NCI-H2196 treated with DMSO at 0.1 percent for 48 hours (cell line): ENCODE measurements at regions not wholly inside any gene's neighbourhood (a gene's known extent, or its start where the extent isn't known, plus 50 kb on each side); places are given as distances from the start of the nearest gene placed in this dataset.
"Not testable (repeated sequence)": the region's sequence is repeated elsewhere in the genome, so short reads cannot be mapped to it uniquely, and the experiment has no call there.

ENCODE experiments used
- DNase-seq: peaks from one replicate; lab custom pipeline; 2025; ENCODE audit not compliant: unreplicated experiment; lab: John Stamatoyannopoulos, UW

- DNase-seq = no peak
These were observed 228.3 kb upstream of the C9orf72 start for GRCh38 chr9:27801545-27801944.

GRCh38 chr9:27802418-27802817, 229.1 kb upstream of the C9orf72 start:
- no peak for DNase-seq

- DNase-seq = no peak
These were observed 235.6 kb upstream of the C9orf72 start for GRCh38 chr9:27808864-27809263.

- no peak for DNase-seq
These were observed 244.5 kb upstream of the C9orf72 start for GRCh38 chr9:27817747-27818146.

GRCh38 chr9:27818348-27818747, 245.1 kb upstream of the C9orf72 start:
- no peak for DNase-seq

GRCh38 chr9:27828908-27829307, 255.6 kb upstream of the C9orf72 start:
- DNase-seq = no peak

GRCh38 chr9:27829621-27830020, 256.3 kb upstream of the C9orf72 start:
- no peak for DNase-seq

- not testable (repeated sequence) for DNase-seq
These were observed 258.8 kb upstream of the C9orf72 start for GRCh38 chr9:27832108-27832507.

- no peak for DNase-seq
These were observed 262.0 kb upstream of the C9orf72 start for GRCh38 chr9:27835286-27835685.

- DNase-seq = no peak
These were observed 262.5 kb upstream of the C9orf72 start for GRCh38 chr9:27835746-27836145.

GRCh38 chr9:27836661-27837401, 263.6 kb upstream of the C9orf72 start:
- DNase-seq = no peak

GRCh38 chr9:27838876-27839275, 265.6 kb upstream of the C9orf72 start:
- no peak for DNase-seq

GRCh38 chr9:27839767-27840166, 266.5 kb upstream of the C9orf72 start:
- not testable (repeated sequence) for DNase-seq

- no peak for DNase-seq
These were observed 271.5 kb upstream of the C9orf72 start for GRCh38 chr9:27844797-27845196.

- no peak for DNase-seq
These were observed 274.1 kb upstream of the C9orf72 start for GRCh38 chr9:27847380-27847779.

GRCh38 chr9:27847818-27848217, 274.5 kb upstream of the C9orf72 start:
- DNase-seq = no peak

GRCh38 chr9:27848315-27848714, 275.0 kb upstream of the C9orf72 start:
- DNase-seq = no peak

- no peak for DNase-seq
These were observed 278.6 kb upstream of the C9orf72 start for GRCh38 chr9:27851858-27852257.

GRCh38 chr9:27853529-27853928, 280.2 kb upstream of the C9orf72 start:
- DNase-seq = no peak

- no peak for DNase-seq
These were observed 282.8 kb upstream of the C9orf72 start for GRCh38 chr9:27856054-27856453.

GRCh38 chr9:27856748-27857147, 283.5 kb upstream of the C9orf72 start:
- DNase-seq = no peak

- no peak for DNase-seq
These were observed 288.6 kb upstream of the C9orf72 start for GRCh38 chr9:27861887-27862286.
